Endothelial cell of umbilical vein (primary cell): ENCODE measurements at regions not wholly inside any gene's neighbourhood (a gene's known extent, or its start where the extent isn't known, plus 50 kb on each side); places are given as distances from the start of the nearest gene placed in this dataset.

ENCODE experiments used
- EZH2 ChIP-seq: IDR thresholded peaks from 2 replicates; pipeline ENCODE4 v1.6.1; 2012; ENCODE audit warnings: borderline replicate concordance, low read depth, mild to moderate bottlenecking, moderate library complexity, low read length, inconsistent platforms; ENCODE audit not compliant: severe bottlenecking
- FOS ChIP-seq: IDR thresholded peaks from 2 replicates; pipeline ENCODE4 v1.6.1; 2011; ENCODE audit warnings: mild to moderate bottlenecking, low read length, moderate library complexity, borderline replicate concordance; ENCODE audit not compliant: insufficient read depth
- GATA2 ChIP-seq: IDR thresholded peaks from 2 replicates; pipeline ENCODE4 v1.7.0; 2011; ENCODE audit warnings: low read depth, mild to moderate bottlenecking, moderate library complexity, mixed read lengths, low read length; ENCODE audit not compliant: insufficient read length, insufficient read depth
- JUN ChIP-seq: IDR thresholded peaks from 2 replicates; pipeline ENCODE4 v1.6.1; 2011; ENCODE audit warnings: borderline replicate concordance, low read depth; ENCODE audit not compliant: insufficient read length, insufficient read depth
- MYC ChIP-seq: IDR thresholded peaks from one replicate; pipeline ENCODE4 v1.6.1; 2011; ENCODE audit warnings: mild to moderate bottlenecking, low read depth, low read length
- POLR2A ChIP-seq: IDR thresholded peaks from 2 replicates; pipeline ENCODE4 v1.6.1; 2012; ENCODE audit warnings: low read depth, mild to moderate bottlenecking, control low read depth, low read length
- POLR2AphosphoS5 ChIP-seq: IDR thresholded peaks from 2 replicates; pipeline ENCODE4 v1.6.1; 2012; ENCODE audit warnings: low read depth, mild to moderate bottlenecking, control low read depth, low read length, moderate library complexity; ENCODE audit not compliant: insufficient read depth
- TF ChIP-seq, protein P1 (sequence below), 2 donors: IDR thresholded peaks; 1 replicate in 1 of 2; 2 replicates in 1 of 2; pipeline ENCODE4 v1.5.1; 2011; ENCODE audit warnings: low read length in 2 of 2, mild to moderate bottlenecking in 2 of 2, moderate library complexity in 2 of 2, control low read depth in 1 of 2, inconsistent platforms in 1 of 2, low read depth in 1 of 2; ENCODE audit not compliant: insufficient read depth in 1 of 2; ENCODE audit errors: extremely low read depth in 1 of 2
- TF ChIP-seq, protein P2 (sequence below): IDR thresholded peaks from 2 replicates; pipeline ENCODE4 v1.6.1; 2011; ENCODE audit not compliant: insufficient read depth, insufficient read length

DNA sequence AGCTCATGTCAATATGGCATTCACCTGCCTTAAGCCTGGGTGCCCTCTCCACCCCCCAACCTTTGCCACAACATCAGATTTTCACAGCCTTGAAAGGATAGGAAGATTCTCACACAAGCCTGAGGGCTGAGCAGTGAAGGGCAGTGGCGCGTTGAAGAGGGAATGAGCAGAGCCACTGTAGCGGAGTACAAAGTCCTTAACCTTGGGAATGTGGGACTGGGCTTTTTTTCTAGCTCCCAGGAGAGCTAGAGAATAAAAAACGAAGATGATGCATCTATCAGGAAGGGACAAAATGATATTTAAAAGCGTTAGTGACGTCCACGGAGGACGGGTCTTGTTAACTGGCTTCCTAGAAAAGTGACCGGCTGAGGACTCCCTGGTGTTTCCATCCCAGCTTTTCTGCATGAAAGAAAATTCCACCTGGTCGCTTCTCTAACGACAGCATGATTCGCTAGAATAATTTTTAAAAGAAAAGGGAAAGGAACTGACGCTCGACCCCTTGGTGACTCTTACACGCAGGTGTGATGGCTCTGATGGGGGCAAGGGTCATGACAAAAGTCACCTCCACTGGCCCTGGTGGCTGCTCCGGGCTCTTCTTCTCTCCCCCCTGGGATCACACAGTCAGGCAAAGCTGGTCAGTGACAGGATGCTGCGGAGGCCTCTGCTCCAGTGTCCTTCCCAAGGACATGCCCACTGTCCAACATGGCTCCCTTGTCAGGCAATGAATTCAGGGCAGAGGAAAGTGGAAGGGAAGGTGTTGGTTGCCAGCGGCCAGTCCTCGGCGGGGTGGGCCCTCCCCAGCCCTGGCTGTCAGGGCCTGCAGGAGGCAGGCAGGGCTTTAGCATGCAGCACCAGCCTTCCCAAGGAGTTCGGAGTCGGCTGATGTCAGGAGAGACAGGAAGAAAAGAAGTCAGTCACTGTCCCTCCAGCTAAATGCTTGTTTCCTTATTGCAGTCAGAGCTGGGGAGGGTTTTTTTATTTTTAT, 58.4 kb upstream of the IRX3 start:
- TF ChIP-seq, protein P1, sequence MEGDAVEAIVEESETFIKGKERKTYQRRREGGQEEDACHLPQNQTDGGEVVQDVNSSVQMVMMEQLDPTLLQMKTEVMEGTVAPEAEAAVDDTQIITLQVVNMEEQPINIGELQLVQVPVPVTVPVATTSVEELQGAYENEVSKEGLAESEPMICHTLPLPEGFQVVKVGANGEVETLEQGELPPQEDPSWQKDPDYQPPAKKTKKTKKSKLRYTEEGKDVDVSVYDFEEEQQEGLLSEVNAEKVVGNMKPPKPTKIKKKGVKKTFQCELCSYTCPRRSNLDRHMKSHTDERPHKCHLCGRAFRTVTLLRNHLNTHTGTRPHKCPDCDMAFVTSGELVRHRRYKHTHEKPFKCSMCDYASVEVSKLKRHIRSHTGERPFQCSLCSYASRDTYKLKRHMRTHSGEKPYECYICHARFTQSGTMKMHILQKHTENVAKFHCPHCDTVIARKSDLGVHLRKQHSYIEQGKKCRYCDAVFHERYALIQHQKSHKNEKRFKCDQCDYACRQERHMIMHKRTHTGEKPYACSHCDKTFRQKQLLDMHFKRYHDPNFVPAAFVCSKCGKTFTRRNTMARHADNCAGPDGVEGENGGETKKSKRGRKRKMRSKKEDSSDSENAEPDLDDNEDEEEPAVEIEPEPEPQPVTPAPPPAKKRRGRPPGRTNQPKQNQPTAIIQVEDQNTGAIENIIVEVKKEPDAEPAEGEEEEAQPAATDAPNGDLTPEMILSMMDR (IDR thresholded peaks at IDR 0.05; ENCODE audit: extremely low read depth in 1 of 2, insufficient read depth in 1 of 2, low read depth in 1 of 2, low read length in 2 of 2), result no peak
- TF ChIP-seq EZH2 (no peak), FOS (no peak), POLR2AphosphoS5 (no peak), POLR2A (no peak), JUN (no peak), GATA2 (no peak), MYC (no peak)
- TF ChIP-seq, protein P2, sequence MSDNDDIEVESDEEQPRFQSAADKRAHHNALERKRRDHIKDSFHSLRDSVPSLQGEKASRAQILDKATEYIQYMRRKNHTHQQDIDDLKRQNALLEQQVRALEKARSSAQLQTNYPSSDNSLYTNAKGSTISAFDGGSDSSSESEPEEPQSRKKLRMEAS, result no peak
